Bronchial epithelial cell (primary cell): ENCODE measurements at regions not wholly inside any gene's neighbourhood (a gene's known extent, or its start where the extent isn't known, plus 50 kb on each side); places are given as distances from the start of the nearest gene placed in this dataset.

Experiments used
- DNase-seq: peaks from one replicate; pipeline ENCODE4 v3.0.0-alpha.2; 2010; ENCODE audit warnings: low read depth
- FAIRE-seq: peaks from 2 replicates; lab custom pipeline; 2011; peaks lifted over from hg19 to GRCh38; lab: Jason Lieb, UNC
- H3K27me3 ChIP-seq: 2 replicates; pipeline ENCODE4 v1.5.1; 2011; ENCODE audit warnings: low read length; ENCODE audit not compliant: control insufficient read depth, insufficient read depth
- H3K36me3 ChIP-seq: 2 replicates; pipeline ENCODE4 v1.5.1; 2011; ENCODE audit warnings: low read length; ENCODE audit not compliant: control insufficient read depth, insufficient read depth
- H3K4me3 ChIP-seq: 2 replicates; pipeline ENCODE4 v1.5.1; 2011; ENCODE audit warnings: mild to moderate bottlenecking, low read depth, low read length, control low read depth
- TF ChIP-seq, protein P1 (sequence below): IDR thresholded peaks from 2 replicates; pipeline ENCODE4 v1.5.1; 2011; ENCODE audit warnings: mild to moderate bottlenecking, moderate library complexity, low read length, control low read depth, inconsistent platforms; ENCODE audit not compliant: insufficient read depth, severe bottlenecking

DNA sequence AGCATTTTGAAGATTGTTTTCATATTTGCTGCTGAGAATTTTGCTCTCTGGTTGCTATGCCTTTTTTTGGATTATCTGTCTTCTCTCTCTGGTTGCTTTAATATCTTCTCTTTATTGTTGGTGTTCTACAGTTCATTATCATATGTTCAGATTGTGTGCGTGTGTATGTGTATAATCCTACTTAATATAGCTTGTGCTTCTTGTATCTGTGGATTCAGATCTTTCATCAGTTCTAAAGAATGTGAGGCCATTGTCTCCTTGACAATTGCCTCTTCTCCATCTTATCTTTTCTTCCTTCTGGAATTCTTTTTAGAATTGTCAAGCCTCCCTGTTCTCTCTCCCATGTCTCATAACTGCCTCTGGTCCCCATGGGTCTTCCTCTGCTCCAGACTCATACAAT, 195.4 kb downstream of the CDC5L start:
- TF ChIP-seq, protein P1, sequence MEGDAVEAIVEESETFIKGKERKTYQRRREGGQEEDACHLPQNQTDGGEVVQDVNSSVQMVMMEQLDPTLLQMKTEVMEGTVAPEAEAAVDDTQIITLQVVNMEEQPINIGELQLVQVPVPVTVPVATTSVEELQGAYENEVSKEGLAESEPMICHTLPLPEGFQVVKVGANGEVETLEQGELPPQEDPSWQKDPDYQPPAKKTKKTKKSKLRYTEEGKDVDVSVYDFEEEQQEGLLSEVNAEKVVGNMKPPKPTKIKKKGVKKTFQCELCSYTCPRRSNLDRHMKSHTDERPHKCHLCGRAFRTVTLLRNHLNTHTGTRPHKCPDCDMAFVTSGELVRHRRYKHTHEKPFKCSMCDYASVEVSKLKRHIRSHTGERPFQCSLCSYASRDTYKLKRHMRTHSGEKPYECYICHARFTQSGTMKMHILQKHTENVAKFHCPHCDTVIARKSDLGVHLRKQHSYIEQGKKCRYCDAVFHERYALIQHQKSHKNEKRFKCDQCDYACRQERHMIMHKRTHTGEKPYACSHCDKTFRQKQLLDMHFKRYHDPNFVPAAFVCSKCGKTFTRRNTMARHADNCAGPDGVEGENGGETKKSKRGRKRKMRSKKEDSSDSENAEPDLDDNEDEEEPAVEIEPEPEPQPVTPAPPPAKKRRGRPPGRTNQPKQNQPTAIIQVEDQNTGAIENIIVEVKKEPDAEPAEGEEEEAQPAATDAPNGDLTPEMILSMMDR: no peak
- DNase-seq (no peak), FAIRE-seq (no peak)
- Histone ChIP-seq H3K4me3 (no peak overlapping the region), H3K36me3 (no peaks in the 10 kb centered on the region), H3K27me3 (peaks cover 2% of the 10 kb centered on the region)

DNA sequence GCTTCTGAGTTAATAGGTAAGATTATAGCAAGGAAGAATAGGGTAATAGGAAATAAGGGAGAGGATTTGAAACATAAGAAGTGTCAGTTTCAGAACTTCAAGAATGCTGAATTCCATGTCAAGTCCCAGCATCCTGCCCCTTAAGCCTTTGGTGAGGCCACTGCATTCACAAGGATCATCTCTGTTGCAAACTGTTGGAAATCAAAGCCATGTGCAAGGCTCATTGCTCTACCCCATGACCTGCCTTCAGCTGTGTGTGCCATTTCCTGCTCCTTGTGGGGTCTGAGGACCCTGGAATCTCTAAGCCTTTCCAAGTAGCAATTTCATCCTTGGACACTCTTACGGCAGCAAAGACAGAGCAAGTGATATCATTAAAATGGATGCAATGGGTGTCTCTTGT, 203.0 kb downstream of the CDC5L start:
- Histone ChIP-seq H3K36me3 (no peaks in the 10 kb centered on the region), H3K27me3 (no peaks in the 10 kb centered on the region), H3K4me3 (no peak overlapping the region)
- TF ChIP-seq, protein P1: no peak
- no peak for DNase-seq
- FAIRE-seq: no peak

DNA sequence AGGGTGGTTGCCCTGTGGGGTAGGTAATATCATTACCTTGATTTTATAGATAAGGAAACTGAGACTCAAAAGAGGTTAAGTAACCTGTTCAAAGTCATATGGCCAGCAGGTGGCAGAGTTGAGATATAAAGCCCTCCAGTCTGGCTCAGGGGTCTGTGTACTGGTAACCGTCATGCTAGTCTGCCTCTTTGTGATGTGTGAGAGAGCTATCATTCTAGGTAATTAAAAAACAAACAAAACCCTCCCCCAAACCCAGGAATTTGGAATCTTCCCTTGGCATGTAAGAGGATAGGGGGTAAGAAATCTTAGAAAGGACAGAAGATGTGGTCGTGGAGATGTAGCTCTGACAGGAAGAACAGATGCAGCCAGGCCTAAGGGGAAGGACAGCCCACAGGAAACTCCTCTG, 206.0 kb downstream of the CDC5L start:
- no peaks in the 10 kb centered on the region for H3K27me3 ChIP-seq
- DNase-seq (peak; percentile 51), FAIRE-seq (no peak)
- no peaks in the 10 kb centered on the region for H3K36me3 ChIP-seq
- TF ChIP-seq, protein P1: peak; percentile 48
- no peak overlapping the region for H3K4me3 ChIP-seq

DNA sequence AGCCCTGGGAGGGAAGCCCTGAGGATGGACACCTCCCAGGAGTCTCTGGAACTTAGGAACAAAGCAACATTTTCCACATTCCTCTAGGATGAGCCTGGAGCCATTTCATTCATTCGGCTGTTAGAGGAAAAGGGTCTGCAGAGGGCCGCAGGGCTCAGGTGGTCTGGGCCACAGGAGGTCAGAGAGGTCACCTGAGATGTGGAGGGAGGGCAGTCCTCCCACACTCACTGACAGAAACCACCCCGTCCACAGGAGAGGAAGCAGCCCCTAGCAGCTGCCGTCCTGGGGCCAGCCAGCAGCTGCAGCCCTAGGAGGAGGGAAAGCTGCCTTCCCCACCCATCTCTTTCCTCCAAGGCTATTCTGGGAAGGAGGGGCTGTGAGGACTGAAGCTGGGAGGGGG, 207.0 kb downstream of the CDC5L start:
- Histone ChIP-seq H3K27me3 (peaks cover 2% of the 10 kb centered on the region), H3K36me3 (no peaks in the 10 kb centered on the region), H3K4me3 (no peak overlapping the region)
- FAIRE-seq: no peak
- no peak for DNase-seq
- TF ChIP-seq, protein P1: no peak

GRCh38 chr6:44598679-44599078, 211.2 kb downstream of the CDC5L start:
- H3K27me3 ChIP-seq: peaks cover 5% of the 10 kb centered on the region
- no peaks in the 10 kb centered on the region for H3K36me3 ChIP-seq
- no peak overlapping the region for H3K4me3 ChIP-seq
- TF ChIP-seq, protein P1: no peak
- no peak for FAIRE-seq
- DNase-seq: no peak

- FAIRE-seq (no peak), DNase-seq (no peak)
- no peak overlapping the region for H3K4me3 ChIP-seq
- peaks cover 5% of the 10 kb centered on the region for H3K27me3 ChIP-seq
- TF ChIP-seq, protein P1: no peak
- H3K36me3 ChIP-seq: no peaks in the 10 kb centered on the region
These were observed 212.2 kb downstream of the CDC5L start for GRCh38 chr6:44599672-44600071.
